Spleen (tissue), 7 donors: ENCODE measurements at regions not wholly inside any gene's neighbourhood (a gene's known extent, or its start where the extent isn't known, plus 50 kb on each side); places are given as distances from the start of the nearest gene placed in this dataset.

ENCODE experiments used
- CTCF ChIP-seq, 11 experiments: fragments of 200-600 bp in 7 of 11; fragments of 450-650 bp in 4 of 11; sonication (generic) in 4 of 11; IDR thresholded peaks in 8 of 11; conservative IDR thresholded peaks in 3 of 11; 1 replicate in 7 of 11; 2 replicates in 4 of 11; pipeline versions ENCODE4 v1.4.0 to v1.8.0; 2016 to 2021; ENCODE audit warnings: antibody characterized with exemption in 11 of 11, inconsistent platforms in 4 of 11, mild to moderate bottlenecking in 1 of 11
- POLR2AphosphoS5 ChIP-seq, 3 donors: sonication (generic); formaldehyde crosslinking; IDR thresholded peaks; one replicate each; pipeline ENCODE4 v1.5.1; 2017; ENCODE audit warnings: antibody characterized with exemption in 3 of 3
- donor health status: DM: no; HTN: no; CAD: no; lungs with moderate emphysema.
- donor health status: DM: no; HTN: no; CAD: no.
- donor health status: DM: no; HTN: no; CAD: no.

GRCh38 chr10:60998932-60999331 lies 54.9 kb upstream of the RHOBTB1 start:
- TF ChIP-seq POLR2AphosphoS5 (IDR thresholded peaks at IDR 0.05) (no peak), CTCF (IDR thresholded peaks at IDR 0.05 in 8 of 11, conservative IDR thresholded peaks at IDR 0.05 in 3 of 11) (no peak)
